Muscle of leg (tissue), 3 donors: ENCODE measurements at regions not wholly inside any gene's neighbourhood (a gene's known extent, or its start where the extent isn't known, plus 50 kb on each side); places are given as distances from the start of the nearest gene placed in this dataset.
"Not testable (repeated sequence)": the region's sequence is repeated elsewhere in the genome, so short reads cannot be mapped to it uniquely, and the experiment has no call there.

Source experiments
- DNase-seq: peaks from one replicate; pipeline ENCODE4 v3.0.0; 2013
- H3K27ac ChIP-seq: one replicate; pipeline ENCODE4 v1.5.1; 2013; ENCODE audit warnings: mild to moderate bottlenecking, low read length, control low read depth
- H3K27me3 ChIP-seq: one replicate; pipeline ENCODE4 v1.6.1; 2013; ENCODE audit warnings: low read length; ENCODE audit not compliant: control insufficient read depth, insufficient read depth
- H3K36me3 ChIP-seq: one replicate; pipeline ENCODE4 v1.6.1; 2013; ENCODE audit warnings: low read length; ENCODE audit not compliant: control insufficient read depth, insufficient read depth
- H3K4me1 ChIP-seq: one replicate; pipeline ENCODE4 v1.6.1; 2013; ENCODE audit warnings: low read length; ENCODE audit not compliant: control insufficient read depth, insufficient read depth
- H3K4me3 ChIP-seq: one replicate; pipeline ENCODE4 v1.5.1; 2013; ENCODE audit warnings: low read length, control low read depth
- H3K9me3 ChIP-seq: replicated peaks from 2 replicates; pipeline ENCODE4 v1.6.1; 2013; ENCODE audit warnings: low read depth, low read length; ENCODE audit not compliant: control insufficient read depth
- WGBS: methylation state at CpG from one replicate; pipeline ENCODE4 v1.1.5; 2013; ENCODE audit warnings: missing lambda C conversion rate; ENCODE audit not compliant: insufficient coverage; 5-methylcytosine and 5-hydroxymethylcytosine counted together

GRCh38 chr14:106737021-106737420, 1210.6 kb downstream of the TMEM121 start:
- Histone ChIP-seq H3K36me3 (no peaks in the 10 kb centered on the region), H3K27me3 (no peaks in the 10 kb centered on the region), H3K4me1 (no peaks in the 10 kb centered on the region), H3K4me3 (no peak overlapping the region), H3K9me3 (no peaks in the 10 kb centered on the region), H3K27ac (no peak overlapping the region)
- DNase-seq, result no peak
- no CpG with 5 or more reads among the region's 9 CpGs for WGBS

- no peak for DNase-seq
- Histone ChIP-seq H3K27ac (no peak overlapping the region), H3K4me3 (no peak overlapping the region), H3K36me3 (no peaks in the 10 kb centered on the region), H3K27me3 (no peaks in the 10 kb centered on the region), H3K4me1 (no peaks in the 10 kb centered on the region), H3K9me3 (no peaks in the 10 kb centered on the region)
- no CpG with 5 or more reads among the region's 1 CpG for WGBS
Observed at GRCh38 chr14:106738075-106738474, 1211.7 kb downstream of the TMEM121 start.

GRCh38 chr14:106738598-106739258, 1212.3 kb downstream of the TMEM121 start:
- H3K27me3 ChIP-seq, DNase-seq, H3K4me3 ChIP-seq, H3K27ac ChIP-seq, H3K4me1 ChIP-seq, H3K36me3 ChIP-seq, H3K9me3 ChIP-seq: not testable (repeated sequence)
- no CpG with 5 or more reads among the region's 9 CpGs for WGBS

- not testable (repeated sequence) for DNase-seq, H3K4me1 ChIP-seq, H3K36me3 ChIP-seq, H3K4me3 ChIP-seq, H3K9me3 ChIP-seq, H3K27ac ChIP-seq, H3K27me3 ChIP-seq
- WGBS, result no CpG with 5 or more reads among the region's 16 CpGs
Observed at GRCh38 chr14:106741086-106741827, 1214.9 kb downstream of the TMEM121 start.

- H3K36me3 ChIP-seq, H3K4me3 ChIP-seq, H3K27me3 ChIP-seq, H3K9me3 ChIP-seq, DNase-seq, H3K27ac ChIP-seq, H3K4me1 ChIP-seq: not testable (repeated sequence)
- WGBS, result no CpG with 5 or more reads among the region's 15 CpGs
Observed at GRCh38 chr14:106745016-106745767, 1218.8 kb downstream of the TMEM121 start.

- not testable (repeated sequence) for DNase-seq
Observed at GRCh38 chr14:106750089-106750488, 1223.7 kb downstream of the TMEM121 start.

GRCh38 chr14:106753751-106754150, 1227.4 kb downstream of the TMEM121 start:
- H3K36me3 ChIP-seq, H3K4me3 ChIP-seq, H3K27ac ChIP-seq, H3K4me1 ChIP-seq, DNase-seq, H3K27me3 ChIP-seq, H3K9me3 ChIP-seq: not testable (repeated sequence)
- WGBS, result no CpG with 5 or more reads among the region's 4 CpGs

More at GRCh38 chr14:106750089-106750488, 1223.7 kb downstream of the TMEM121 start:
- no CpG with 5 or more reads among the region's 3 CpGs for WGBS
- not testable (repeated sequence) for H3K4me3 ChIP-seq, H3K27ac ChIP-seq, H3K36me3 ChIP-seq, H3K9me3 ChIP-seq, H3K4me1 ChIP-seq, H3K27me3 ChIP-seq

- not testable (repeated sequence) for H3K4me1 ChIP-seq, DNase-seq
- no CpG with 5 or more reads among the region's 6 CpGs for WGBS
Observed at GRCh38 chr14:106757444-106757843, 1231.1 kb downstream of the TMEM121 start.

GRCh38 chr14:106761886-106762816, 1235.8 kb downstream of the TMEM121 start:
- H3K4me3 ChIP-seq, H3K9me3 ChIP-seq, H3K4me1 ChIP-seq, H3K36me3 ChIP-seq, H3K27ac ChIP-seq, DNase-seq, H3K27me3 ChIP-seq: not testable (repeated sequence)
- no CpG with 5 or more reads among the region's 15 CpGs for WGBS

More at GRCh38 chr14:106757444-106757843, 1231.1 kb downstream of the TMEM121 start:
- not testable (repeated sequence) for H3K4me3 ChIP-seq, H3K36me3 ChIP-seq, H3K27me3 ChIP-seq, H3K27ac ChIP-seq, H3K9me3 ChIP-seq
